Stimulated activated CD8-positive, alpha-beta memory T cell treated with anti-CD3 and anti-CD28 coated beads, Interleukin-2, amount 100 ng/mL, for 48 hours (primary cell): ENCODE measurements at regions not wholly inside any gene's neighbourhood (a gene's known extent, or its start where the extent isn't known, plus 50 kb on each side); places are given as distances from the start of the nearest gene placed in this dataset.
"Not testable (repeated sequence)": the region's sequence is repeated elsewhere in the genome, so short reads cannot be mapped to it uniquely, and the experiment has no call there.

Experiments
- DNase-seq, 2 donors: peaks; one replicate each; pipeline ENCODE4 v3.0.0-alpha.2; 2020; ENCODE audit warnings: low read depth in 2 of 2

DNA sequence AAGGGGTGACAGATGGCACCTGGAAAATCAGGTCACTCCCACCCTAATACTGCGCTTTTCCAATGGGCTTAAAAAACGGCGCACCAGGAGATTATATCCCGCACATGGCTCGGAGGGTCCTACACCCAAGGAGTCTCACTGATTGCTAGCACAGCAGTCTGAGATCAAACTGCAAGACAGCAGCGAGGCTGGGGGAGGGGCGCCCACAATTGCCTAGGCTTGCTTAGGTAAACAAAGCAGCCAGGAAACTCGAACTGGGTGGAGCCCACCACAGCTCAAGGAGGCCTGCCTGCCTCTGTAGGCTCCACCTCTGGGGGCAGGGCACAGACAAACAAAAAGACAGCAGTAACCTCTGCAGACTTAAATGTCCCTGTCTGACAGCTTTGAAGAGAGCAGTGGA, 205.7 kb upstream of the HTR1E start:
- not testable (repeated sequence) for DNase-seq

DNA sequence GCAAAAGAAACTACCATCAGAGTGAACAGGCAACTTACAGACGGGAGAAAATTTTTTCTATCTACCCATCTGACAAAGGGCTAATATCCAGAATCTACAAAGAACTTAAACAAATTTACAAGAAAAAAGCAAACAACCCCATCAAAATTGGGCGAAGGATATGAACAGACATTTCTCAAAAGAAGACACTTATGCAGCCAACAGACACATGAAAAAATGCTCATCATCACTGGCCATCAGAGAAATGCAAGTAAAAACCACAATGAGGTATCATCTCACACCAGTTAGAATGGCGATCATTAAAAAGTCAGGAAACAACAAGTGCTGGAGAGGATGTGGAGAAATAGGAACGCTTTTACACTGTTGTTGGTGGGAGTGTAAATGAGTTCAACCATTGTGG, 206.6 kb upstream of the HTR1E start:
- DNase-seq: not testable (repeated sequence)

DNA sequence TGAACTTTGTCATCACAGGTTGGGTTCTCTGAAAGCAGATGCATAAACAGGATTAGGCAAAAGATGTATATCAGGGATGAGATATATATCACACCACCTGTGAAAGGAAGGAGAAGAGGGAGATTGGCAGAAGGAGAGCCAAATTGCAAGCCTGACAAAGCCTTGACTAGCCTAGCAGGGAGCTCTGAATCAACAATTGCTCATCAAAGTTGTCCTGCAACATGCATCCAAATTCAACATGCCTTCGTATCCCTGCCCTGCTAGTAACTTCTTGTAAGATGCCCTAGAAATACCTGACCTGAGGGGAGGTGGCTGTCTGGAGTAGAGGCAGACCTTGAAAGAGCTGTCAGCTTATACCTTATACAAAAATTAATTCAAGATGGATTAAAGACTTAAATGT, 207.1 kb upstream of the HTR1E start:
- no peak for DNase-seq

DNA sequence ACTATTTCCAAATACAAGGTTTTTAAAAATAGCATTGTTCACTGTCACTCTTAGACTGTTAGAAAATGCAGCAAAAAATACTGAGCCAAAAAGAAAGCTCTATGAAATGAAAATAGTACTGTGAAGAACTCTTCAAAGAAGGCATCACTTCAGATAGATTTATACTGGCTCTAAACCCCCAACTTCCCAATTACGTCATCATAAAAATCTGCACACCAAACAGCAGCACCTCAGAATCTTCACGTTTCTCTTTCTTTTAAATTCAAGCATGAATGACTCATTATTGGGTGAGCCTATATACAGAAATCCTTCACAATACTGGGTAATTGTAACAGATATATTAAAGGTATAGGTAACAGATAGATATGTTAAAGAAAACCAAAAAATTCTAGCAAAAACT, 208.4 kb upstream of the HTR1E start:
- DNase-seq: no peak

DNA sequence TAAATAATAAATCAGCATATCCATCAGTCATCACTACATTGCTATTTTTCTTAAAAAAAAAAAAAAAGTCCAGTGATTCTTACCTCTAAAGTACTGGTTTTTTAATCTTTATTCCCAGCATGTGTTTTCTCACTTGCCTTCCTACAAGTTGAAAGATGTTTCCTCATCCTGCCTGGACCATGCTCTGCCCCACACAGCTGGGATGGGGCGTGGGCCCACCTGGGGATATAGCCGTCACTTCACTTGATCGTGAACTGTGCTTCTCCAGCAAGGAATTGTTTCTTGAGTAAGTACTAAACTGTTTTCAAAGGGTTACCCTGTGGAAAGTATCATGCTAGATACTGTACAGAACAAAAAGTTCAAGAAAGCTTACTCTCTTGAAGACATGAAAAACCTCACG, 212.6 kb upstream of the HTR1E start:
- DNase-seq: no peak

DNA sequence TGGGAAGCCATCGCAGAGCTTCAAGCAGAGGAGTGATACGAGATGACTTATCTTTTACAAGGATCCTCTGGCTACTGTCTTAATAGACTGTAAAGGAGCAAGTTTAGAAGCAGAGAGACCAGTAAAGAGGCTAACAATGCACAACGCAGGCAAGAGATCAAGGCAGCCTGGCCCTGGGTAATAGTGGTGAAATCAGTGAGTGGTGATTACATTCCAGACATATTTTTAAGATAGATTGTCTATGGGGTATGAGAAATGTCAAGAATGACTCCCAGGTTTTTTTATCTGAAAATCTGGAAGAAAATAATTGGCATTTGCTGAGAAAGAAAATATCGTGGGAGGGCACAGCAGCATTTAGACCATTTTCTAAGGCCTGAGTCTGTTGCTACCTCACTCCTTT, 213.6 kb upstream of the HTR1E start:
- no peak for DNase-seq

DNA sequence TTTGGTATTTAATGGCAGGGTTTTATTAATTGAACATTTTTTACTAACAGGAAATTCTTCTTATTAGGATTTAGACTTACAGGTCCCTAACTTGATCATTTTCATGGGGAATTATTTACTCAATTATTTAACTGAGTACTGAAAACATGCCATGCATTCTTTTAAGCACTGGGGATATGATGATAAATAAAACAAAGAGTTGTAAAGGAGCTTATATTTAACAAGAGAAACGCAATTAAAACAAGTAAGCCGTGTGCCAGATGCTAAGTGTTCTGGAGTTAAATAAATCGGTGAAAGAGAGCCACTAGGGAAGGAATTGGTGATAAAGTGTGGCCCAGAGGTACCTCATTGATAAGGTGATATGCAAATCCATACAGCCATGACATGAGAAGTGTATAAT, 214.2 kb upstream of the HTR1E start:
- DNase-seq: no peak

DNA sequence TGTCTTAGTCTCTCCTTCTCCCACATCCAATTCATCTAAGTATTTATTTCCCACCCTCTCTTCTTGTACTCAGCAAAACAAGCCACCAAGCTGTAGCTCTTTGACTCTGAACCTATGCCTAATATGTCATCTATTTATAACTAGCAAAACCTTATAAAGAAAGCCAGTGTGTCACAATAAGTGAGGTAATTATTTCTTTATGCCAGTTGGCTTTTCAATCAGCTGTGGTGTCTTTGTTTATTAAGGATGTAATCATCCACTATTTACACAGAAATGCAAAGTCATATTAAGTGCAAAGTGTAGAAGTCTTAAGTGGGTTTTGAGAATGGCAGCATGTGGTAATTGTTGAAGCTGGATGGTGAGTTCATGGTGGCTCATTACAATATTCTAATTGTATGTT, 215.2 kb upstream of the HTR1E start:
- DNase-seq: no peak

DNA sequence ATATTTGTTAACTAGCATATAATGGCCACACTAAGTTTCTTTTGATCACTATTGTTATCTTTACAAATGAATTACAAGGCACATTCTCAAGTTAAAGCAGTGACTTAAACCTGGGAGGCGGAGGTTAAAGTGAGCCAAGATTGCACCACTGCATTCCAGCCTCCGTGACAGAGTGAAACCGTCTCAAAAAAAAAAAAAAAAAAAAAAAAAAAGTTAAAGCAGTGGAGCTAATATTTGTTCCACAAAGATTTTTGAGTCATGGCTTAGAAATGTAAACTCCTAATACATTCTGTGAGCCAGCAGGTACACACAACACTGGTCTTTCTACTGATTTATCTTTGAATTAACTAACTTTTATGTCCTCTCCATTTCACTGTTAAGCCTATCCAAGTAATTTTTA, 221.7 kb upstream of the HTR1E start:
- DNase-seq: no peak

DNA sequence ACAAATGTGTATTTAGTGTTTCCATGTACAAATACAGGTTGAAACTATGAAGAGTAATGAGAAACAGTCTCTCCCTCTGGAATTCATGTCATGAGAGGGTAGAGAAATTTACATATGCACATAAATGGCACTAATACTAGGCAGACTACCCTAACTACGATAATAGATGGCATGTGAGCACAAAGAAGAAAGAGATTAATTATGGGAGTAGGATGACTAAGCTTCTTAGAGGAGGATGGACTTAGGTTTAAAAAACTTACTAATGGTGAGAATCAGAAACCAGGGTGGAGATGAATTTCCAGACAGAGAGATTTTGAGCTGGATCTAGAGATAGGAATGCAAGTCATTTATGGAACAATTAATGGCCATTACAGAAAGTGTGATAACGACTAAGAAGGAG, 225.3 kb upstream of the HTR1E start:
- no peak for DNase-seq

DNA sequence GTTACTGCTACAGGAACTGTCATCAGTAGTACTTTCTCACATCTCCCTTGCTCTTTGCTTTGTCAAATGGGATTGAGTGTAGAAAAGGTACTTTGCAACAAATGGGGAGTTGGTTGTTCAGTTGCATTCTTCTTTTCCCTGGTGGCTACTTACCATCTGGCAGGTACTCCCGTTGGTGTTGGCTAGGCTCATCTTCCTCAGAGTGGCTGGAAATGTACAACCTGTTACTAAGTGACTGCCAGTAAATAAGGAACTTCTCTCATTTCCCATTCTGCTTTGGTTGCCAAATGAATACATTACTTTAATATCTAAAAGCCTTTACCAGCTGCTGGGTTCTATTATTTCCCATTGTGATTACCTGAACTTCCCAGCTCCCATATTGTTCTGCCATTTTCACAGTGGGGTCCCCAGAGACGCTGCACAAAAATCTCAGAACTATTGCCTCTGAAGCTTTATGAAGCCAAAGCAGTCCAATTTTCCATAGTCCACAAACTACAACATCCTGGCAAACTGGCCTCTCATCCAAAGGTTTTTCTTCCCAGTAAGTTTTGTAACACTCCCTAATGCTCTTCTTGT, 229.7 kb upstream of the HTR1E start:
- no peak for DNase-seq

DNA sequence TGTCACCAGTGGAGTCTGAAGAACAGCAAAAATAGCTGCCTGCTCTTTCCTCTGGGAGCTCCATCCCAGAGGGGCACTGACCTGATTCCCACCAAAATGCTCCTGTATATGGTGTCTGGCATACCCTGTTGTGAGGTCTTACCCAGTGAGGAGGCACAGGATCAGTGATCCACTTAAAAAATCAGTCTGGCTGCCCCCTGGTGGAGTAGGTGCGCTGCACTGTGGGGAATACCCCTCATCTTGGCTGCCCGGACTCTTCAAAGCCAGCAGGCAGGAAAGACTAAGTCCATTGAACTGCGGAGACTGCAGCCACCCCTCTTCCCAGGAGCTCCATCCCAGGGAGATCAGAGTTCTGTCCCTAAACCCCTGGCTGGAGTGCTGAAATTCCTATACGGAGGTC, 230.9 kb upstream of the HTR1E start:
- no peak for DNase-seq

DNA sequence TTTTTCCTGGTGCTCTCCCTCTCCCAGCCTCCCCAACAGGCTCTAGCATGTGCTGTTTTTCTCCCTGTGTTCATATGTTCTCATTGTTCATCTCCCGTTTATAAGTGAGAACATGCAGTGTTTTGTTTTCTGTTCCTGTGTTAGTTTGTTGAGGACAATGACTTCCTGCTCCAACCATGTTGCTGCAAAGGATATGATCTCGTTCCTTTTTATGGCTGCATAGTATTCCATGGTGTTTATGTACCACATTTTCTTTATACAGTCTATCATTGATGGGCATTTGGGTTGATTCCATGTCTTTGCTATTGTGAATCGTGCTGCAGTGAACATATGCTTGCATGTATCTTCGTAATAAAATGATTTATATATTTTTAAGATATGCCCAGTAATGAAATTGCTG, 236.1 kb upstream of the HTR1E start:
- DNase-seq: not testable (repeated sequence)

DNA sequence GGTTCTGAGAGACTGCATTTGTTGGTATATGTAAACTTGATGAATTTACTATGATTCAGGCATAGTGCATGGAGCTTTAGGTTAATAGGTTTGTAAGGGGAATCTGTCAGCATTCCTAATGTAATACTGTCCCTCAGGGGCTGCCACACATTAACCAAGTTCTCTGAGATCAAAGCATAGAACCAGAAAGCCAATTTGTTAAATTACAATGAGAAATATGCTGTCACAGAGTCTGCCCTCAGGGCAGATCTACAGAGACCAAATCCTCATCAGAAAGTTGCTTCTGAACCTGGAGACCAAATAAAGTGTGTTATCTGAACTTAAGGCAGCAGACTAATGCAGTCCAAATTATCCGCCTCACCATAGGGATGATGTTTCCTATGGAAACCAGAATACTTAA, 250.8 kb upstream of the HTR1E start:
- no peak for DNase-seq

DNA sequence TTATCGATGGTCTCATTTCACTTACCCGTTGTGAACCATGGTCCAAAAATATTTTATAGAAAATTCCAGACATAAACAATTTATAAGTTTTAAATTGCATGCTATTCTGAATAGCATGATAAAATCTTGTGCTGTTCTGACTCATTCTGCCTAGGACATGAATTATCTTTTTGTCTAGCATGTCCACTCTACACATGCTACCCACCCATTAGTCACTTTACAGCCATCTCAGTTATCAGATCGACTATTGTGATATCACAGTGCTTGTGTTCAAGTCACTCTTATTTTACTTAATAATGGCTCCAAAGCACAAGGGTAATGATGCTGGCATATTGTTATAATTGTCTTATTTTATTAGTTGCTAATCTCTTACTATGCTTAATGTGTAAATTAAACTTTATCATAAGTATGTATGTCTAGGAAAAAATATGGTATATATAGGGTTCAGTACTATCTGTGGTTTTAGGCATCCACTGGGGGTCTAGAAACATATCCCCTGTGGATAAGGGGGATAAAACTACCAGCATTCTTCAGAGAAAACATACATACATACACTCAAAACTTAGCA, 252.0 kb upstream of the HTR1E start:
- DNase-seq: no peak

DNA sequence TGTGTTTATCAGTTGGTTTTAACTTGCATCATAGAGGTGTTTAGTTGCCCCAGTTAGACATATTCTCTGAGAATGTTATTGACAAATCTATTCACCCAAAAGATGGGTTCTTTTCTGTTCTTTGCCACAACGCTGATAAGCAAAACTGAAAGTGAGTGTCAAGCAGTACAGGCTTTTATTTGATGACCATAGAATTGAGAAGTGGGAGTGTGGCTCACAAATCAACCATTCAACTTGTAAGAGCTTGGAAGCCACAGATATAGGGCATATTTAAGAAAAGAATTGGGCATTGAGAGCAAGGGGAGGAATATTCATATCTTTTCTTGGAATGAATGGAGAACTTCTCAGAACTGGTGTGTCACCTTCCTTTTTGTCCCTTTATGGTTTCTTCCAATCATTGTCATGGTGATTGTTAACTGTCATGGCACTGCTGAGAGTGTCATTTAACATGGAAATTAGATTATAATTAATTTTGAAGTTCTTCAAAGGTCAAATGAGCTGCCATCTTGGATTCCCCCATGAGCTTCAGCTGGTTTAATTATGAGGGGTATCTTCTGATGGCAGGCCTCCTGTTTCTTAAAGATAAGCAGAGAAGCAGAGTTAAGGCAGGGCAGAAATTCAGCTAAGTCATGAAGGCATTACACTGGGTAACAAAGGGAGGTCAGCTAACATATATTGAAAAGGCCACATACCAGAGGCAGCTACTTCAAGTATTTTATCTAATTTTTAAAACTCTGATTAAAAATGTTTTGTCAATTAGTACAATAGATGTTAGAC, 254.0 kb upstream of the HTR1E start:
- no peak for DNase-seq

DNA sequence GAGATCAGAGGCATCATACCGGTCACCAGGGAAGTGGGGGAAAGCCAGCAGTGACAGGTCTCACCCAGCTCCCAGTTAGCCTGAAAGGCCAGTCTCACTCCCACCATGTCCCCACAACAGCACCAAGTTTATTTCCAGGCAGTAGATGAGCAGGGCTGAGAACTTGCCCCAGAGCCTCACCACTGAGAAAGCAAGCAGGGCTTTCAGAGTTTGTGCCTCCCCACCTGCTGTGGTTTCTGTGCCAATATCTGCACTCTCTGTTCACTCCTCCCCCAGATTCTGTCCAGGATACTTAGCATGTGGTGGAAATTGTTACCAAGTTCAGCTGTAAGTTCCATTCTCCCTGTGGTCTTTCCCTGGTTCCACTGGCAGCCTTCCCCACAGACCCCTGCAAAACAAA, 255.0 kb upstream of the HTR1E start:
- DNase-seq: no peak

DNA sequence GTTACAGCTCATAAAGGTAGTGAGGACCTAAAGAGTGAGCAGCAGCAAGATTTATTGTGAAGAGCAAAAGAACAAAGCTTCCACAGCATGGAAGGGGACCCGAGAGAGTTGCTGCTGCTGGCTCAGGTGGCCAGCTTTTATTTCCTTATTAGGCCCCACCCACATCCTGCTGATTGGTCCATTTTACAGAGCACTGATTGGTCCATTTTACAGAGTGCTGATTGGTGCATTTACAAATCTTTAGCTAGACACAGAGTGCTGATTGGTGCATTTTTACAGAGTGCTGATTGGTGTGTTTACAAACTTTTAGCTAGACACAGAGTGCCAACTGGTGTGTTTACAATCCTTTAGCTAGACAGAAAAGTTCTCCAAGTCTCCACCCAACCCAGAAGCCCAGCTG, 256.2 kb upstream of the HTR1E start:
- DNase-seq: not testable (repeated sequence)

DNA sequence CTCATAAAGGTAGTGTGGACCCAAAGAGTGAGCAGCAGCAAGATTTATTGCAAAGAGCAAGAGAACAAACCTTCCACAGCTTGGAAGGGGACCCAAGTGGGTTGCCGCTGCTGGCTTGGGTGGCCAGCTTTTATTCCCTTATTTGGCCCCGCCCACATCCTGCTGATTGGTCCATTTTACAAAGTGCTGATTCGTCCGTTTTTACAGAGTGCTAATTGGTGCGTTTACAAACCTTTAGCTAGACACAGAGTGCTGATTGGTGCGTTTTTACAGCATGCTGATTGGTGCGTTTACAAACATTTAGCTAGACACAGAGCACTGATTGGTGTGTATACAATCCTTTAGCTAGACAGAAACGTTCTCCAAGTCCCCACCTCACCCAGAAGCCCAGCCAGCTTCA, 265.2 kb upstream of the HTR1E start:
- DNase-seq: not testable (repeated sequence)

DNA sequence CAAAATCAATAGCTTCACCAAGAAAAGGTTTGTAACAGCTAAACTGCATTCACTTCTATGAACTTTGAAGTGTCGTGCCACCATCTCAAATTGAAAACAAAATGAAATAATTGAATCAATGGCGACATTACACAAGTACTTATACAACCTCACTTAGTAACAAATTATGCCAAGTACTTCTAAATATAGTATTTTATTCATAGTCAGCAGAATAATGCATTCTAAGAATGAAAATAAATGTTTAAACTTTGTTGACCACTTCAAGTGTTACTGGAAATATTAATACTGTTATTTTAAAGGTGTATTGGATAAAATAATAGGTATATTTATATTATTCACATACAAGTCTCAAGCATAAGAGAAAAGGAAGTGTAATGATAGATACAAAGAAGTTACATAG, 280.1 kb upstream of the HTR1E start:
- DNase-seq: no peak

DNA sequence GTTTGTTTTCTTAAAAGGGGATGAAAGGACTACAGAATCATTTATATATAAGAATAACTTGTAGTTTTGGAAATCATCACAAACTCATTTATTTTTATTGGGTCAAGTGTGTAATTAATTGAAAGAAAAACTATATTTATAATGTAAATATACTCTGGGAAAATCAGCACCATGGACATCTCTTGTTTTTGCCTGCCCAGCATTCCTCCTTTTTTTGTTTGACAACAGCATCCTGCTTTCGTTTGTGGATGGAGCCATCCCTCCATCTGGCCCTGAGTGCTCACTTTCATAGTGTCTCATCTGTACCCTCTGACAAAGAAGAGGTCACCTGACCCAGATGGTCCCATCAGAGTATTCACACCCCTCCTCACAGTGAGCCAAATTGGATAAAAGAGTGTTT, 308.2 kb upstream of the HTR1E start:
- DNase-seq: no peak

DNA sequence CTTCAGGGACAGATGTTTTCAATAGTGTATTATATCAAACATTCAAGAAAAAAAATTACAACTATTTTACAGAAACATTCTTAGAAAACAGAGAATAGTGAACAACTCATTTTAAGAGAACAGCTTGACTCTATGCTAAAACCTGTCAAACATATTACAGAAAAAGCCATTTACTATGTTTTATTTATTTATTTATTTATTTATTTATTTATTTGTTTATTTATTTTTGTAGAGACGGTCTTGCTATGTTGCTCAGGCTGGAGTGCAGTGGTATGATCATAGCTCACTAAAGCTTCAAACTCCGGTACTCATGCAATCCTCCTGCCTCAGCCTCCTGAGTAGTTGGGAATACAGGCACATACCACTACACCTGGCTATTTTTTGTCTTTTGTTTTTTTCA, 317.9 kb upstream of the HTR1E start:
- DNase-seq: no peak

DNA sequence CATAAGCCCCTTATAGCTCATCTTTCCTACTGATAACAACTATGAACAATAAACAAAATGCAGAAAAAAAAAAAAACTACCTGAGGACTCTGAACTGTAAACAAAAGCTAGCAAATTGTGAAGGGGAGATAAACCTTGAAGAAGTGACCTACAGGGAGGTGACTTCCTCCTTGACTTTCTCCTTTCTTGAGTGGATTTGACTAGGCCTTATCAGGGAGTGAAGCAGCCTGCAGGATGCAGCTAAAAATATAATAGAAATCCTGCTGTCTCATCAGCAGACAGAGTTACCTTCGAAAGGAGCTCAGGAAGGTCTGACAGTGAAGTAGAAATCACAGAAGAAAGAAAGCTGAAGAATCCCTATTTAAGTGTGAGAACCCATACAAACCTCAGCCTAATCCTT, 322.0 kb upstream of the HTR1E start:
- DNase-seq: no peak
